ENCODE measurements at regions not wholly inside any gene's neighbourhood (a gene's known extent, or its start where the extent isn't known, plus 50 kb on each side); places are given as distances from the start of the nearest gene placed in this dataset.
"Not testable (repeated sequence)": the region's sequence is repeated elsewhere in the genome, so short reads cannot be mapped to it uniquely, and the experiment has no call there.

DNA sequence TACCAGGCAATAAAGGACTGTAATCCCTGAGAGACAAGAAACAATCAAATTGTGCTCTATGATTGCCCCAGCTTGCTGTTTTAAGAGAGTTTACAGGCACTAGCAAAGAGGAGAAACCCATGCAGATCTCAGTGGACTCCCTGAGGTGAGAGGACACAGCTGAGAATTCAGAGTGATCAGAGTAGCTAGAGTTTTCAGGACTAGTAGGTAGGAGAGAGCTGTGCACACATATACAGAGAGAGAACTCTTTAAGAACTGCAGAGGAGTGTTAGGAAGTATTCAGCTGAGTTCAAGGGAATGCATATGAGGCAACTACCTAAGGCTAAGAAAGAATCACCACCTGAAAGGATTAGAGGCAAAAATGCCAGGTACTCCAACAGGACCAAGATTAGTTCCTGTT is 904.8 kb downstream of the CDH8 start:
- DNase-seq = no peak
- intact Hi-C loops (cut with DNase I) = no loop called here
- no peaks in the 10 kb centered on the region for H3K4me1 ChIP-seq
- TF ChIP-seq EP300 (IDR thresholded peaks at IDR 0.05) (no peak), POLR2A (IDR thresholded peaks at IDR 0.05) (no peak), POLR2AphosphoS5 (IDR thresholded peaks at IDR 0.05) (no peak)
- TF ChIP-seq, protein P1, sequence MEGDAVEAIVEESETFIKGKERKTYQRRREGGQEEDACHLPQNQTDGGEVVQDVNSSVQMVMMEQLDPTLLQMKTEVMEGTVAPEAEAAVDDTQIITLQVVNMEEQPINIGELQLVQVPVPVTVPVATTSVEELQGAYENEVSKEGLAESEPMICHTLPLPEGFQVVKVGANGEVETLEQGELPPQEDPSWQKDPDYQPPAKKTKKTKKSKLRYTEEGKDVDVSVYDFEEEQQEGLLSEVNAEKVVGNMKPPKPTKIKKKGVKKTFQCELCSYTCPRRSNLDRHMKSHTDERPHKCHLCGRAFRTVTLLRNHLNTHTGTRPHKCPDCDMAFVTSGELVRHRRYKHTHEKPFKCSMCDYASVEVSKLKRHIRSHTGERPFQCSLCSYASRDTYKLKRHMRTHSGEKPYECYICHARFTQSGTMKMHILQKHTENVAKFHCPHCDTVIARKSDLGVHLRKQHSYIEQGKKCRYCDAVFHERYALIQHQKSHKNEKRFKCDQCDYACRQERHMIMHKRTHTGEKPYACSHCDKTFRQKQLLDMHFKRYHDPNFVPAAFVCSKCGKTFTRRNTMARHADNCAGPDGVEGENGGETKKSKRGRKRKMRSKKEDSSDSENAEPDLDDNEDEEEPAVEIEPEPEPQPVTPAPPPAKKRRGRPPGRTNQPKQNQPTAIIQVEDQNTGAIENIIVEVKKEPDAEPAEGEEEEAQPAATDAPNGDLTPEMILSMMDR (IDR thresholded peaks at IDR 0.05) = no peak
- H3K4me3 ChIP-seq = no peak overlapping the region
- no peaks in the 10 kb centered on the region for H3K27me3 ChIP-seq
- no peaks in the 10 kb centered on the region for H3K36me3 ChIP-seq
- no peak overlapping the region for H3K27ac ChIP-seq
- no peaks in the 10 kb centered on the region for H3K9me3 ChIP-seq

- WGBS, 2 donors = 95 to 96% methylated on average over 54 of the region's 54 CpGs
- no peak overlapping the region for H3K4me3 ChIP-seq
- H3K4me1 ChIP-seq = no peaks in the 10 kb centered on the region
- H3K36me3 ChIP-seq = no peaks in the 10 kb centered on the region
- H3K27ac ChIP-seq = no peak overlapping the region
- no peaks in the 10 kb centered on the region for H3K27me3 ChIP-seq
- intact Hi-C loops (cut with DNase I) = no loop called here
- no peak for DNase-seq
- TF ChIP-seq POLR2A (IDR thresholded peaks at IDR 0.05) = no peak
- TF ChIP-seq EP300 (IDR thresholded peaks at IDR 0.05) = no peak
- TF ChIP-seq, protein P1 (IDR thresholded peaks at IDR 0.05) = no peak
- TF ChIP-seq POLR2AphosphoS5 (IDR thresholded peaks at IDR 0.05) = no peak
- no peaks in the 10 kb centered on the region for H3K9me3 ChIP-seq
Measured at GRCh38 chr16:61128545-61129323, 907.5 kb downstream of the CDH8 start.

DNA sequence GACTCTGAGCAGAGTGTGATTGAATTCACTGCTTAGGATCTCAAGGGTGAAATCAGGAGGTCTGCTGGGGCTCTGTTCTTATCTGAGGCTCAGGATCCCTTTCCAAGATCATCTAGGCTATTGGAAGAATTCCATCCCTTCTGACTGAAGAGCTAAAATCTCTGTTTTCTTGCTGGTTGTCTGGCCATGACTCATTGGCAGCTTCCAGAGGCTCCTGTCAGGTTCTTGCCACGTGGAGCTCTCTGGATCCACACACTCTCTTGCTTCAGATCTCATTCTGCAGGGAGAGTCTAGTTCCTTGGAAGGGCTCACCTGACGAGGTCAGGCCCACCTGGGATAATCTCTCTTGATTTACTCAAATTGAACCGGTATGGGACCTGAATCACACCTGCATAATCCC is 930.7 kb downstream of the CDH8 start:
- 54 to 71% methylated on average over 3 of the region's 3 CpGs for WGBS, 2 donors

DNA sequence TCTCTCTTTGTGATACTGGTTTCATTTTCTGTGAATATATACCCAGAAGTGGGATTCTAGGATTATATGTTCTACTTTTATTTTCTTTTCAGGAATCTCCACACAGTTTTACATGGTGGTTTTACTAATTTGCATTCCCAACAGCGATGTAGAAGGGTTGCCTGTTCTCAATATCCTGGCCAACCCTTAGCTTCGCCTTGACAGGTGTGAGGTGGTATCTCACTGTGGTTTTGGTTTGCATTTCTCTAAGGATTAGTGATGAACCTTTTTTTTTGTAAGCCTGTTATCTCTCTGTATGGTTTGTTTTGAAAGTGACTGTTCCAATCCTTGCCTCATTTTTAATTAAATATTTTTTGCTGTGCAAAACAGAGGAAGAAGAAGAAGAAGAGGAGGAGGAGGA is 937.7 kb downstream of the CDH8 start:
- no peaks in the 10 kb centered on the region for H3K27me3 ChIP-seq
- intact Hi-C loops (cut with DNase I) = no loop called here
- no peaks in the 10 kb centered on the region for H3K9me3 ChIP-seq
- 69 to 71% methylated on average over 2 of the region's 2 CpGs for WGBS, 2 donors
- H3K36me3 ChIP-seq = no peaks in the 10 kb centered on the region
- no peak for TF ChIP-seq POLR2A (IDR thresholded peaks at IDR 0.05)
- no peak overlapping the region for H3K4me3 ChIP-seq
- no peak for DNase-seq
- no peaks in the 10 kb centered on the region for H3K4me1 ChIP-seq
- no peak overlapping the region for H3K27ac ChIP-seq

More for the DNA sequence above, 930.7 kb downstream of the CDH8 start:
- TF ChIP-seq, protein P1 (IDR thresholded peaks at IDR 0.05) = no peak
- H3K4me1 ChIP-seq = no peaks in the 10 kb centered on the region
- no peaks in the 10 kb centered on the region for H3K9me3 ChIP-seq
- H3K4me3 ChIP-seq = no peak overlapping the region
- intact Hi-C loops (cut with DNase I) = no loop called here
- no peaks in the 10 kb centered on the region for H3K27me3 ChIP-seq
- no peaks in the 10 kb centered on the region for H3K36me3 ChIP-seq
- H3K27ac ChIP-seq = no peak overlapping the region
- DNase-seq = no peak

DNA sequence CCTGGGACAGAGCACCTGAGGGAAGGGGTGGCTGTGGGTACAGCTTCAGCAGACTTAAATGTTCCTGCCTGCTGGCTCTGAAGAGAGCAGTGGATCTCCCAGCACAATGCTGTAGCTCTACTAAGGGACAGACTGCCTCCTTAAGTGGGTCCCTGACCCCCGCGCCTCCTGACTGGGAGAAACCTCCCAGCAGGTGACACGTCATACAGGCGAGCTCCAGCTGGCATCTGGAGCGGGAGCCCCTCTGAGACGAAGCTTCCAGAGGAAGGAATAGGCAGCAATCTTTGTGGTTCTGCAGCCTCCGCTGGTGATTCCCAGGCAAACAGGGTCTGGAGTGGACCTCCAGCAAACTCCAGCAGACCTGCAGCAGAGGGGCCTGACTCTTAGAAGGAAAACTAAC is 944.9 kb downstream of the CDH8 start:
- H3K4me3 ChIP-seq; H3K36me3 ChIP-seq; H3K9me3 ChIP-seq; H3K27ac ChIP-seq; DNase-seq; H3K4me1 ChIP-seq; H3K27me3 ChIP-seq; intact Hi-C loops (cut with DNase I): not testable (repeated sequence)
- 89 to 93% methylated on average over 7 of the region's 7 CpGs for WGBS, 2 donors

DNA sequence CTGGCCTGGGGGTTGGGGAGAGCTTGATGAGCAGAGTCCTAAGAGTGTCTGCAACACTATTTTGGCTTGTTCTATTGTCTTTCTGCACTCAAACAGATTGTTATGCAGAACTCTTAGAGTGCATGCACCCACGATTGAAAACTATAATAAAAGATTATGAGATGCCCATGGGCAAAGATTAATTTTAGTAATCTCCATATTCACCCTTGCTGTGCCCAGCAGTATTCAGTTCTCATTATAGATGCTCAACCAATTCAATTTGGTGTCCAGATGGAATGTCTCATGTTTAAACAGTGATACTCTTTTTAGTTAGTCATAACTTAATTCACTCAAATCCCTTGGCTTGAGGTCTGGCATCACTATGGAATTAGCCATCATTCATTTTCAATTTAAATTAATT is 952.5 kb downstream of the CDH8 start:
- intact Hi-C loops (cut with DNase I) = no loop called here
- Histone ChIP-seq H3K27me3 (no peaks in the 10 kb centered on the region), H3K9me3 (no peaks in the 10 kb centered on the region), H3K4me3 (no peak overlapping the region), H3K27ac (no peak overlapping the region), H3K4me1 (no peaks in the 10 kb centered on the region), H3K36me3 (no peaks in the 10 kb centered on the region)
- WGBS, 2 donors = 57 to 64% methylated on average over 1 of the region's 1 CpG
- no peak for DNase-seq
- TF ChIP-seq, protein P1 (IDR thresholded peaks at IDR 0.05) = no peak
- no peak for TF ChIP-seq POLR2A (IDR thresholded peaks at IDR 0.05)
- TF ChIP-seq POLR2AphosphoS5 (IDR thresholded peaks at IDR 0.05) = no peak
- no peak for TF ChIP-seq EP300 (IDR thresholded peaks at IDR 0.05)
